OCI-LY7 (cell line): ENCODE measurements at regions not wholly inside any gene's neighbourhood (a gene's known extent, or its start where the extent isn't known, plus 50 kb on each side); places are given as distances from the start of the nearest gene placed in this dataset.
"Not testable (repeated sequence)": the region's sequence is repeated elsewhere in the genome, so short reads cannot be mapped to it uniquely, and the experiment has no call there.

Experiments used
- BruUV-seq: library from RNA; stranded (reverse); fragments of 400-500 nt; replicated peaks from 2 replicates; lab custom pipeline; 2021; lab: Mats Ljungman, UMichigan
- CTCF ChIA-PET: fragments of 300-600 bp; sonication (Branson Sonifier 250); formaldehyde crosslinking; loops from one replicate; lab custom pipeline; 2022; ENCODE audit warnings: antibody characterized with exemption; ENCODE audit not compliant: unreplicated experiment; lab: Charles Lee
- POLR2A ChIA-PET: fragments of 300-600 bp; sonication (Branson Sonifier 250); formaldehyde crosslinking; loops from one replicate; lab custom pipeline; 2022; ENCODE audit warnings: antibody characterized with exemption; lab: Charles Lee
- DNase-seq: peaks from one replicate; pipeline ENCODE4 v3.0.0-alpha.2; 2015; ENCODE audit warnings: low spot score
- H2AFZ ChIP-seq: fragments of 200-600 bp; sonication (generic), shearing (Covaris generic); 2 replicates; pipeline ENCODE4 v1.6.1; 2014; ENCODE audit warnings: mild to moderate bottlenecking, antibody characterized with exemption, low read length, moderate library complexity
- H3K27ac ChIP-seq: fragments of 200-600 bp; sonication (generic); 2 replicates; pipeline ENCODE4 v1.5.1; 2014; ENCODE audit warnings: mixed run types, low read depth, mild to moderate bottlenecking, moderate library complexity, low read length, inconsistent platforms; ENCODE audit not compliant: poor library complexity, severe bottlenecking
- H3K36me3 ChIP-seq: fragments of 200-600 bp; sonication (generic); 2 replicates; pipeline ENCODE4 v1.6.1; 2014; ENCODE audit warnings: mild to moderate bottlenecking, antibody characterized with exemption, low read length, moderate library complexity, mixed read lengths; ENCODE audit not compliant: insufficient read depth
- H3K4me1 ChIP-seq: fragments of 200-600 bp; sonication (generic); 2 replicates; pipeline ENCODE4 v1.5.1; 2014; ENCODE audit warnings: mild to moderate bottlenecking, low read length; ENCODE audit not compliant: insufficient read depth, poor library complexity, severe bottlenecking
- H3K4me2 ChIP-seq: fragments of 200-600 bp; sonication (generic); 2 replicates; pipeline ENCODE4 v1.6.1; 2014; ENCODE audit warnings: mild to moderate bottlenecking, low read length
- H3K4me3 ChIP-seq: fragments of 200-600 bp; sonication (generic); 2 replicates; pipeline ENCODE4 v1.5.1; 2014; ENCODE audit warnings: mild to moderate bottlenecking, low read depth, low read length; ENCODE audit not compliant: poor library complexity, severe bottlenecking
- H3K79me2 ChIP-seq: fragments of 200-600 bp; sonication (generic); 2 replicates; pipeline ENCODE4 v1.6.1; 2016; ENCODE audit warnings: low read depth, mild to moderate bottlenecking, low read length, moderate library complexity, mixed read lengths; ENCODE audit not compliant: insufficient read depth
- H3K9me2 ChIP-seq: fragments of 200-600 bp; sonication (generic); 2 replicates; pipeline ENCODE4 v1.6.1; 2016; ENCODE audit warnings: mild to moderate bottlenecking, low read length, mixed read lengths; ENCODE audit not compliant: insufficient read depth
- H3K9me3 ChIP-seq: fragments of 200-600 bp; sonication (generic); 2 replicates; pipeline ENCODE4 v1.6.1; 2014; ENCODE audit warnings: mild to moderate bottlenecking, mixed run types, low read length, mixed read lengths
- H4K20me1 ChIP-seq: fragments of 200-600 bp; sonication (generic); 2 replicates; pipeline ENCODE4 v1.6.1; 2014; ENCODE audit warnings: mild to moderate bottlenecking, antibody characterized with exemption, low read length, moderate library complexity, mixed read lengths; ENCODE audit not compliant: insufficient read depth
- intact Hi-C: fragments of 100-400 bp; cut with micrococcal nuclease; formaldehyde crosslinking; loops from one replicate; pipeline ENCODE4 v1.10.0; 2022; ENCODE audit not compliant: unreplicated experiment

DNA sequence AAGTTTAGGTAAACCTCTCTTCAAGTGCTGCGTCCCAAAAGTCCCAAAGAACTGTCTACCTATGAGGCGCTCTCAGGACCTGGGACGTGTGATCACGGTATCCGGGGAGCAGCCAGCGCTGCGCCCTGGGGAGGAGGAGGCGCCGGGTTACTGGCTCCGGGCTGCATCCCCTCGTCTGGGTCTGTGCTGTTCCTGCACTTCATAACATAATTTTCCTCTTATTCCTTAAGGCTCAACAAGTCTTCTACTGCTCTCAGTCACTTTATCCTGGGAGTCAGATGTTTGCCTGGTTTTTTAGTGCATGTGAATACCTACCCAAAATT lies 629.3 kb downstream of the PRIM2 start:
- H3K27ac ChIP-seq, H3K4me1 ChIP-seq, H3K79me2 ChIP-seq, H3K4me3 ChIP-seq, H4K20me1 ChIP-seq, H3K4me2 ChIP-seq, H3K9me2 ChIP-seq, POLR2A ChIA-PET, H3K36me3 ChIP-seq, BruUV-seq, intact Hi-C loops, CTCF ChIA-PET, DNase-seq, H2AFZ ChIP-seq, H3K9me3 ChIP-seq: not testable (repeated sequence)

GRCh38 chr6:57948481-57948880 lies 631.1 kb downstream of the PRIM2 start:
- intact Hi-C loops, H3K36me3 ChIP-seq, BruUV-seq, POLR2A ChIA-PET, H3K27ac ChIP-seq, H3K9me2 ChIP-seq, H2AFZ ChIP-seq, CTCF ChIA-PET, H3K4me2 ChIP-seq, DNase-seq, H3K4me1 ChIP-seq, H4K20me1 ChIP-seq, H3K4me3 ChIP-seq, H3K9me3 ChIP-seq, H3K79me2 ChIP-seq: not testable (repeated sequence)

GRCh38 chr6:57950430-57950829 lies 633.0 kb downstream of the PRIM2 start:
- H3K4me3 ChIP-seq, H4K20me1 ChIP-seq, BruUV-seq, H3K36me3 ChIP-seq, H3K79me2 ChIP-seq, H3K4me2 ChIP-seq, intact Hi-C loops, H3K9me3 ChIP-seq, DNase-seq, H3K27ac ChIP-seq, H3K9me2 ChIP-seq, CTCF ChIA-PET, H3K4me1 ChIP-seq, H2AFZ ChIP-seq, POLR2A ChIA-PET: not testable (repeated sequence)

DNA sequence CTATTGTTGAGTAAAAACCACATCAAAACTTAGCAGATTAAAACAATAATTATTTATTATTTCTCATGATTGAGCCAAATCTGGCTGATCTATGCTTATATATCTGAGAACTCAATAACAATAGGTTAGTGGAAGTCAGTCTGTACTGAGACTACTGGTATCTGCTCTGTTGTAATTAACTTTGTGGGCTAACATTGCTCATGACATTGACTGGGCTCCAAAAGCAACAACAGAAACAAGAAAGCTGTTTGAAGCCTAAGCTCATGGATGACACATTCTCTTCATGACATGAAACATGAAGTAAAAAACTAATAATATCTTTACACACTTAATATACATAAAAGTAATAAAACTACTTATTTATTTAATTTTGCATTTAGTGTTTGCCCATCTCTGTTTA lies 649.3 kb downstream of the PRIM2 start:
- H2AFZ ChIP-seq, H3K79me2 ChIP-seq, CTCF ChIA-PET, intact Hi-C loops, DNase-seq, H3K27ac ChIP-seq, H3K9me2 ChIP-seq, H4K20me1 ChIP-seq, POLR2A ChIA-PET, BruUV-seq, H3K4me3 ChIP-seq, H3K9me3 ChIP-seq, H3K4me1 ChIP-seq, H3K36me3 ChIP-seq, H3K4me2 ChIP-seq: not testable (repeated sequence)

DNA sequence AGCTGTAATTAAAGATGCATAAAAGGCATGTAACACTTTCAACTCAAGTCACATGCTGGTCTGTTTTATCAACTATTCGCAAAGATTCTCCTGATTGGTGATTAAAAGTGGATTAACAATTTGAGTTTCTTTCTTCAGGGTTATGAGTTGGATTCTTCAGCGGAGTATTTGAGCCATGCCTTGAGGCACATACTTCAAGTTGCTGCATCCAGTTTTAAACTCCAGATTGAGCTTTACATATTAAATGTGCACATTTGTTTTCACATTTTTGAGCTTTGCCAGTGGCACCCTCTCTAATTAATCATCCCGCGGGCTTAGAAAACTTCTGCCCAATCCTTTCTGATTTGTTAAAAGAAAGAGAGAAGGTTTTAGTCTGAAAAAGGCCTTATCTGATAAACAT lies 654.5 kb downstream of the PRIM2 start:
- POLR2A ChIA-PET, CTCF ChIA-PET, intact Hi-C loops: not testable (repeated sequence)

More for the DNA sequence above, 654.5 kb downstream of the PRIM2 start:
- not testable (repeated sequence) for H3K9me2 ChIP-seq, H3K27ac ChIP-seq, H3K4me2 ChIP-seq, H3K36me3 ChIP-seq, H3K4me3 ChIP-seq, H3K9me3 ChIP-seq, H2AFZ ChIP-seq, H4K20me1 ChIP-seq, H3K79me2 ChIP-seq, DNase-seq, H3K4me1 ChIP-seq, BruUV-seq
